GM12891 (cell line): ENCODE measurements at regions not wholly inside any gene's neighbourhood (a gene's known extent, or its start where the extent isn't known, plus 50 kb on each side); places are given as distances from the start of the nearest gene placed in this dataset.

ENCODE experiments used
- POLR2A ChIP-seq: IDR thresholded peaks from 2 replicates; pipeline ENCODE4 v1.6.1; 2011; ENCODE audit warnings: low read depth, low read length, control low read depth
- POLR2AphosphoS5 ChIP-seq: IDR thresholded peaks from 2 replicates; pipeline ENCODE4 v1.6.1; 2011; ENCODE audit warnings: low read depth, low read length, control low read depth

- no peak for TF ChIP-seq POLR2A
- no peak for TF ChIP-seq POLR2AphosphoS5
Observed at GRCh38 chr19:30304540-30304939, 67.6 kb upstream of the ZNF536 start.
